Gastrocnemius medialis (tissue), 4 donors: ENCODE measurements at regions not wholly inside any gene's neighbourhood (a gene's known extent, or its start where the extent isn't known, plus 50 kb on each side); places are given as distances from the start of the nearest gene placed in this dataset.

Experiments
- ATAC-seq, 2 donors: fragments of 150-250 bp; one replicate each; pipeline ENCODE4 v1.9.1; 2016
- DNase-seq, 2 donors: peaks; one replicate each; pipeline ENCODE4 v3.0.0-alpha.2; 2019
- H3K27ac ChIP-seq, 4 donors: fragments of 200-600 bp; sonication (generic); 1 replicate in 1 of 4; 2 replicates in 3 of 4; pipeline ENCODE4 v1.5.1; 2016 to 2018; ENCODE audit warnings: mild to moderate bottlenecking in 2 of 4, moderate library complexity in 1 of 4
- H3K27me3 ChIP-seq, 3 donors: fragments of 200-600 bp; sonication (generic) in 2 of 3; 1 replicate in 1 of 3; 2 replicates in 2 of 3; pipeline versions ENCODE4 v1.5.1 to v1.6.0; 2016 to 2019; ENCODE audit warnings: mild to moderate bottlenecking in 1 of 3, moderate library complexity in 1 of 3
- H3K36me3 ChIP-seq, 2 donors: fragments of 200-600 bp; sonication (generic) in 1 of 2; one replicate each; pipeline ENCODE4 v1.5.1; 2017 to 2018
- H3K4me1 ChIP-seq, 2 donors: fragments of 200-600 bp; sonication (generic) in 1 of 2; one replicate each; pipeline ENCODE4 v1.5.1; 2016 to 2017; ENCODE audit warnings: mild to moderate bottlenecking in 2 of 2
- H3K4me3 ChIP-seq, 4 donors: fragments of 200-600 bp; sonication (generic) in 3 of 4; 1 replicate in 1 of 4; 2 replicates in 3 of 4; pipeline ENCODE4 v1.5.1; 2016 to 2019; ENCODE audit warnings: mild to moderate bottlenecking in 2 of 4
- H3K9me3 ChIP-seq, 3 donors: fragments of 200-600 bp; sonication (generic) in 2 of 3; 1 replicate in 1 of 3; 2 replicates in 2 of 3; pipeline ENCODE4 v1.5.1; 2016 to 2019
- POLR2A ChIP-seq, 2 donors: fragments of 450-650 bp; IDR thresholded peaks; one replicate each; pipeline ENCODE4 v1.6.1; 2017; ENCODE audit warnings: antibody characterized with exemption in 2 of 2, mild to moderate bottlenecking in 2 of 2, moderate library complexity in 2 of 2
- in situ Hi-C, 4 donors: fragments of 200-750 bp; cut with MboI; loops; one replicate each; pipeline versions ENCODE4 v1.15.0 to v1.8.0; 2017; ENCODE audit warnings: low sequenced_read_pairs in 4 of 4
- intact Hi-C: fragments of 100-400 bp; cut with DNase I; formaldehyde crosslinking; loops from one replicate; pipeline ENCODE4 v1.15.1; 2023; ENCODE audit warnings: low total_unique reads
- TF ChIP-seq, protein P1 (sequence below), 5 experiments: fragments of 450-650 bp in 3 of 5; fragments of 200-600 bp in 2 of 5; sonication (generic) in 2 of 5; IDR thresholded peaks in 4 of 5; conservative IDR thresholded peaks in 1 of 5; 1 replicate in 4 of 5; 2 replicates in 1 of 5; pipeline ENCODE4 v1.5.1; 2016 to 2019; ENCODE audit warnings: antibody characterized with exemption in 5 of 5, mild to moderate bottlenecking in 3 of 5, moderate library complexity in 3 of 5

DNA sequence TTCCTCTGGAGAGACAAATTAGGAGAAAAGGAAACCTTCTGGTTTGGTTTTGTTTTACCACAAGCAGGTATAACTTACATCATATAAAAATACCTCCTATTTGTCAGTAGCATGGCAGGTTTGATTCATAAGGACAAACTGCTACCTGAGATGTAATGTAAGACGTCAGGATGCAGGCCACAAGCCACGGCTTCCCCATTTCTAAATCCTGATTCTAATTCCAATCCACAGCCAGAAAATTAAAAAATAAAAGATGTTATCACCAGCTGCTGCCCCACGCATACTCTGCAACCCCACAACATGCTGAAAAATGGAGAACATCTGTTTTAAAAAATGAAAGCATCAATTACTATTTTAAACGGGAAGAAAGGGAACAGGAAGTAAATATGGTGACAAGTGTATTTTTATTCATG, 197.6 kb downstream of the BCL11A start:
- H3K27me3 ChIP-seq: no peaks in the 10 kb centered on the region
- DNase-seq (no peak), ATAC-seq (no peak)
- H3K36me3 ChIP-seq: no peaks in the 10 kb centered on the region
- intact Hi-C loops (no loop called here), in situ Hi-C loops (no loop called here)
- TF ChIP-seq POLR2A (IDR thresholded peaks at IDR 0.05): no peak
- TF ChIP-seq, protein P1, sequence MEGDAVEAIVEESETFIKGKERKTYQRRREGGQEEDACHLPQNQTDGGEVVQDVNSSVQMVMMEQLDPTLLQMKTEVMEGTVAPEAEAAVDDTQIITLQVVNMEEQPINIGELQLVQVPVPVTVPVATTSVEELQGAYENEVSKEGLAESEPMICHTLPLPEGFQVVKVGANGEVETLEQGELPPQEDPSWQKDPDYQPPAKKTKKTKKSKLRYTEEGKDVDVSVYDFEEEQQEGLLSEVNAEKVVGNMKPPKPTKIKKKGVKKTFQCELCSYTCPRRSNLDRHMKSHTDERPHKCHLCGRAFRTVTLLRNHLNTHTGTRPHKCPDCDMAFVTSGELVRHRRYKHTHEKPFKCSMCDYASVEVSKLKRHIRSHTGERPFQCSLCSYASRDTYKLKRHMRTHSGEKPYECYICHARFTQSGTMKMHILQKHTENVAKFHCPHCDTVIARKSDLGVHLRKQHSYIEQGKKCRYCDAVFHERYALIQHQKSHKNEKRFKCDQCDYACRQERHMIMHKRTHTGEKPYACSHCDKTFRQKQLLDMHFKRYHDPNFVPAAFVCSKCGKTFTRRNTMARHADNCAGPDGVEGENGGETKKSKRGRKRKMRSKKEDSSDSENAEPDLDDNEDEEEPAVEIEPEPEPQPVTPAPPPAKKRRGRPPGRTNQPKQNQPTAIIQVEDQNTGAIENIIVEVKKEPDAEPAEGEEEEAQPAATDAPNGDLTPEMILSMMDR (IDR thresholded peaks at IDR 0.05 in 4 of 5, conservative IDR thresholded peaks at IDR 0.05 in 1 of 5): no peak
- no peaks in the 10 kb centered on the region for H3K4me1 ChIP-seq
- H3K27ac ChIP-seq: no peak overlapping the region
- no peaks in the 10 kb centered on the region for H3K9me3 ChIP-seq
- no peak overlapping the region for H3K4me3 ChIP-seq

DNA sequence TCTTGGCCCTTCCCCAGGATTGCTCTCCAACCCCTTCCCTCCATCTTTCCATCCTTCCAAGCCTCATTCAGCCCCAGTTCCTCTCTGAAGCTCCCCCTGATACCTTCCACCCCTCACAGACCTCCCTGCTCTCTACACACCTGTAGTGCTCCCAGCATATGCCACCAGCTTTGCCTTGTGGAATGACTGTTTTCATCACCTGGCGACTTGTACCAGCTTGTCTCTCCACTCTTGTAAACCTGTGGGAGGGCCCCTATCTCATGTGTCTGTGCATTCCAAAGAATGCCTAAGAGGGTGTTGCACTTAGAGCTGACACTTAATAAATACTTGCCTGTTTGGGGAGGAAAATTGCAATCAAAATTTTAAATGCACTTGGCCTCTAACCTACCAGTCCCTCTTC, 198.7 kb downstream of the BCL11A start:
- Histone ChIP-seq H3K27me3 (no peaks in the 10 kb centered on the region), H3K4me1 (no peaks in the 10 kb centered on the region), H3K36me3 (no peaks in the 10 kb centered on the region), H3K27ac (no peak overlapping the region), H3K9me3 (no peaks in the 10 kb centered on the region), H3K4me3 (no peak overlapping the region)
- TF ChIP-seq, protein P1 (IDR thresholded peaks at IDR 0.05 in 4 of 5, conservative IDR thresholded peaks at IDR 0.05 in 1 of 5): no peak
- TF ChIP-seq POLR2A (IDR thresholded peaks at IDR 0.05): no peak
- ATAC-seq: no peak
- no peak for DNase-seq
- in situ Hi-C loops (no loop called here), intact Hi-C loops (no loop called here)

DNA sequence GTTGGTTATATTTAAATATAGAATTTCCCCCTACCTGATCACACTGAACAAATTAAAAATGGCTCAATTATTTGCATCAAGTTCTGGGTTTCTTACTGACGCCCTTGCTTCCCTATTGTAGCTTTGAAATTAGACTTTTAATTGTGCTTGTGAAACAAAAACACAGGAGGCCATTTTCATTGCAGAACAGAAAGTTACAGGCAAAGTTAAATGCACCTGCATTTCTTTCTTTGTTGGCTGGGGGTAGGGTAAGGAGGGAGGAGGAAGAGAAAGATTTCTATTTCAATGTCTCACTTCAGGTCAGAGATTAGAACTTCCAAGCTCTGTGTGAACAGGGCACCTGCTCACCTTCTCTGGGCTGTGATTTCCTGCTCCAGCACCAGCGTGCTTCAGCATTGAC, 199.6 kb downstream of the BCL11A start:
- Histone ChIP-seq H3K36me3 (no peaks in the 10 kb centered on the region), H3K4me3 (no peak overlapping the region), H3K4me1 (no peaks in the 10 kb centered on the region), H3K9me3 (no peaks in the 10 kb centered on the region), H3K27me3 (no peaks in the 10 kb centered on the region), H3K27ac (no peak overlapping the region)
- intact Hi-C loops: no loop called here
- DNase-seq (no peak), ATAC-seq (no peak)
- in situ Hi-C loops: no loop called here
- TF ChIP-seq POLR2A (IDR thresholded peaks at IDR 0.05): no peak
- TF ChIP-seq, protein P1 (IDR thresholded peaks at IDR 0.05 in 4 of 5, conservative IDR thresholded peaks at IDR 0.05 in 1 of 5): no peak

DNA sequence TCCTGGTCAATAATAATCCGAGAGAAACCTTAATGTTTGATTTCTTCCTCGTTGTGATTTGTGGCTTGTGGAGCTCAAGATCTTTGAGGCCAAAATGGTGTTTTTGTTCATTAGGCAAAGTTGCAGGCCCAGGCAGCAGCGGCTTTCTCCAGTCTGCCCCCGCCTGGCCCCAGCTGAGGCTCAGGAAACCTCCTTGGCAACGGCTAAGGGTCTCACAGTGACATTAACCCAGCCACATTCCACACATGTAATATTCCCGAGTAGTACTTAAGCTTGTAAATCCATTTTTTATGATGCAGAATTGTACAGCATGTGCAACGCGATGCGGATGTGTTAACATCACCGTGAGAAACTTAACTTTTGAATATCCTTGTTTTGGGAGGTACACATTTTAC, 200.1 kb downstream of the BCL11A start:
- no peak for TF ChIP-seq POLR2A (IDR thresholded peaks at IDR 0.05)
- TF ChIP-seq, protein P1 (IDR thresholded peaks at IDR 0.05 in 4 of 5, conservative IDR thresholded peaks at IDR 0.05 in 1 of 5): no peak
- intact Hi-C loops (no loop called here), in situ Hi-C loops (no loop called here)
- Histone ChIP-seq H3K4me1 (no peaks in the 10 kb centered on the region), H3K4me3 (no peak overlapping the region), H3K27me3 (no peaks in the 10 kb centered on the region), H3K9me3 (no peaks in the 10 kb centered on the region), H3K36me3 (no peaks in the 10 kb centered on the region), H3K27ac (no peak overlapping the region)
- DNase-seq (no peak), ATAC-seq (no peak)
